IMR-90 (cell line): ENCODE measurements at regions not wholly inside any gene's neighbourhood (a gene's known extent, or its start where the extent isn't known, plus 50 kb on each side); places are given as distances from the start of the nearest gene placed in this dataset.

Source experiments
- ATAC-seq: fragments of 200-7000 bp; cut with Tn5 transposase; 2 replicates; pipeline ENCODE4 v1.9.1; 2020; ENCODE audit warnings: low read depth, mild to moderate bottlenecking, moderate library complexity
- BruUV-seq: library from RNA; stranded (reverse); fragments of 400-500 nt; replicated peaks from 2 replicates; lab custom pipeline; 2021; lab: Mats Ljungman, UMichigan
- CTCF ChIA-PET: fragments of 300-600 bp; formaldehyde crosslinking; extraction: SDS; loops from one replicate; lab custom pipeline; 2021; ENCODE audit warnings: antibody characterized with exemption; lab: Yijun Ruan, JAX
- POLR2A ChIA-PET: fragments of 300-600 bp; sonication (Branson Sonifier 250); formaldehyde crosslinking; loops from one replicate; lab custom pipeline; 2022; ENCODE audit warnings: antibody characterized with exemption; ENCODE audit not compliant: unreplicated experiment; lab: Charles Lee
- DNase-seq: peaks from one replicate; pipeline ENCODE4 v3.0.0; 2013
- H2AFZ ChIP-seq: replicated peaks from 2 replicates; pipeline ENCODE3; 2013; ENCODE audit warnings: low read length, mild to moderate bottlenecking; ENCODE audit not compliant: poor library complexity
- H2AK5ac ChIP-seq: 2 replicates; pipeline ENCODE4 v1.6.1; 2013; ENCODE audit warnings: low read depth, low read length, inconsistent platforms
- H2AK9ac ChIP-seq: replicated peaks from 2 replicates; pipeline ENCODE3; 2013; ENCODE audit warnings: mild to moderate bottlenecking, low read depth, low read length, moderate library complexity; ENCODE audit not compliant: poor library complexity
- H2BK120ac ChIP-seq: 2 replicates; pipeline ENCODE4 v1.6.1; 2013; ENCODE audit warnings: low read depth, low read length, inconsistent platforms
- H2BK15ac ChIP-seq: 3 replicates; pipeline ENCODE4 v1.6.1; 2013; ENCODE audit warnings: low read depth, low read length, inconsistent platforms
- H2BK20ac ChIP-seq: 2 replicates; pipeline ENCODE4 v1.6.1; 2013; ENCODE audit warnings: low read depth, mild to moderate bottlenecking, inconsistent platforms, low read length, moderate library complexity
- H2BK5ac ChIP-seq: 2 replicates; pipeline ENCODE4 v1.6.1; 2013; ENCODE audit warnings: mild to moderate bottlenecking, low read depth, low read length, inconsistent platforms; ENCODE audit not compliant: poor library complexity, severe bottlenecking
- H3K14ac ChIP-seq: replicated peaks from 2 replicates; pipeline ENCODE4 v1.6.1; 2013; ENCODE audit warnings: low read depth, low read length, inconsistent platforms
- H3K18ac ChIP-seq: 2 replicates; pipeline ENCODE4 v1.6.1; 2013; ENCODE audit warnings: low read depth, low read length, control low read depth
- H3K23ac ChIP-seq: 2 replicates; pipeline ENCODE4 v1.6.1; 2013; ENCODE audit warnings: low read depth, low read length, inconsistent platforms
- H3K27ac ChIP-seq: 2 replicates; pipeline ENCODE4 v1.5.1; 2013; ENCODE audit warnings: mild to moderate bottlenecking, control low read depth, low read length; ENCODE audit not compliant: insufficient read depth
- H3K27me3 ChIP-seq: 2 replicates; pipeline ENCODE4 v1.6.1; 2013; ENCODE audit warnings: low read length; ENCODE audit not compliant: control insufficient read depth, insufficient read depth
- H3K36me3 ChIP-seq: 2 replicates; pipeline ENCODE4 v1.6.1; 2013; ENCODE audit warnings: low read length, mixed read lengths; ENCODE audit not compliant: control insufficient read depth, insufficient read depth
- H3K4ac ChIP-seq: 2 replicates; pipeline ENCODE4 v1.6.1; 2013; ENCODE audit warnings: low read depth, low read length, inconsistent platforms
- H3K4me1 ChIP-seq: 2 replicates; pipeline ENCODE4 v1.6.1; 2013; ENCODE audit warnings: low read length, mixed read lengths; ENCODE audit not compliant: control insufficient read depth, insufficient read depth
- H3K4me2 ChIP-seq: 2 replicates; pipeline ENCODE4 v1.6.1; 2013; ENCODE audit warnings: low read depth, mild to moderate bottlenecking, control low read depth, low read length, moderate library complexity
- H3K4me3 ChIP-seq: 2 replicates; pipeline ENCODE4 v1.5.1; 2013; ENCODE audit warnings: low read depth, mild to moderate bottlenecking, control low read depth, low read length, moderate library complexity; ENCODE audit not compliant: insufficient read depth
- H3K56ac ChIP-seq: 2 replicates; pipeline ENCODE4 v1.6.1; 2013; ENCODE audit warnings: low read length, inconsistent platforms; ENCODE audit not compliant: insufficient read depth; ENCODE audit errors: extremely low read depth
- H3K79me1 ChIP-seq, 2 experiments: 2 replicates each; pipeline ENCODE4 v1.6.1; 2013; ENCODE audit warnings: low read length in 2 of 2, inconsistent platforms in 1 of 2, low read depth in 1 of 2
- H3K9ac ChIP-seq: 2 replicates; pipeline ENCODE4 v1.6.1; 2013; ENCODE audit warnings: low read depth, low read length, control low read depth
- H3K9me1 ChIP-seq: 2 replicates; pipeline ENCODE4 v1.6.1; 2013; ENCODE audit warnings: low read length, inconsistent platforms; ENCODE audit not compliant: insufficient read depth
- H3K9me3 ChIP-seq: 2 replicates; pipeline ENCODE4 v1.6.1; 2013; ENCODE audit warnings: low read length; ENCODE audit not compliant: control insufficient read depth, insufficient read depth
- H4K20me1 ChIP-seq: 2 replicates; pipeline ENCODE4 v1.6.1; 2013; ENCODE audit warnings: low read length, inconsistent platforms; ENCODE audit not compliant: insufficient read depth
- H4K5ac ChIP-seq: 2 replicates; pipeline ENCODE4 v1.6.1; 2013; ENCODE audit warnings: mild to moderate bottlenecking, low read depth, low read length, control low read depth
- H4K8ac ChIP-seq, 2 experiments: 2 replicates each; pipeline ENCODE4 v1.6.1; 2013; ENCODE audit warnings: low read depth in 2 of 2, low read length in 2 of 2, control low read depth in 1 of 2, inconsistent platforms in 1 of 2
- H4K91ac ChIP-seq: 2 replicates; pipeline ENCODE4 v1.6.1; 2013; ENCODE audit warnings: low read depth, low read length, inconsistent platforms; ENCODE audit not compliant: insufficient read depth
- BHLHE40 ChIP-seq: fragments of 150-350 bp; IDR thresholded peaks from 2 replicates; pipeline ENCODE4 v1.6.1; 2016; ENCODE audit warnings: mild to moderate bottlenecking, low read depth, low read length
- CEBPB ChIP-seq: IDR thresholded peaks from 2 replicates; pipeline ENCODE4 v1.6.1; 2012; ENCODE audit warnings: low read depth, low read length, improper control_type of control experiment
- CHD1 ChIP-seq: IDR thresholded peaks from 2 replicates; pipeline ENCODE4 v1.6.1; 2012; ENCODE audit warnings: low read depth, low read length, improper control_type of control experiment
- FOS ChIP-seq: fragments of 150-350 bp; IDR thresholded peaks from 2 replicates; pipeline ENCODE4 v1.6.1; 2016; ENCODE audit warnings: low read depth, low read length
- MAZ ChIP-seq: IDR thresholded peaks from 2 replicates; pipeline ENCODE4 v1.6.1; 2012; ENCODE audit warnings: low read depth, mild to moderate bottlenecking, low read length, improper control_type of control experiment, moderate library complexity, borderline replicate concordance
- MXI1 ChIP-seq: IDR thresholded peaks from 2 replicates; pipeline ENCODE4 v1.6.1; 2012; ENCODE audit warnings: low read depth, mild to moderate bottlenecking, low read length, moderate library complexity, borderline replicate concordance
- RCOR1 ChIP-seq: IDR thresholded peaks from 2 replicates; pipeline ENCODE4 v1.6.1; 2012; ENCODE audit warnings: mild to moderate bottlenecking, low read length, improper control_type of control experiment; ENCODE audit not compliant: insufficient replicate concordance
- SMC3 ChIP-seq: fragments of 150-350 bp; IDR thresholded peaks from 2 replicates; pipeline ENCODE4 v1.6.1; 2016; ENCODE audit warnings: low read depth, mild to moderate bottlenecking, antibody characterized with exemption, low read length, moderate library complexity
- WGBS, 2 experiments: methylation state at CpG; one replicate each; pipeline versions ENCODE4 v1.1.5 to v1.1.7; 2013; ENCODE audit warnings: missing lambda C conversion rate in 2 of 2; ENCODE audit not compliant: insufficient read length in 1 of 2; ENCODE audit errors: extremely low coverage in 2 of 2; 5-methylcytosine and 5-hydroxymethylcytosine counted together
- dilution Hi-C: fragments of 300-500 bp; cut with HindIII; formaldehyde crosslinking; loops from one replicate; pipeline ENCODE4 v1.14.3; 2018; ENCODE audit warnings: low sequenced_read_pairs; ENCODE audit not compliant: unreplicated experiment
- in situ Hi-C: fragments of 300-500 bp; cut with MboI; formaldehyde crosslinking; loops from 3 replicates; pipeline ENCODE4 v1.14.3; 2019; ENCODE audit warnings: low sequenced_read_pairs, inconsistent platforms, mixed read lengths
- intact Hi-C: fragments of 100-400 bp; cut with micrococcal nuclease; formaldehyde crosslinking; loops from 2 replicates; pipeline ENCODE4 v1.10.0; 2022
- TF ChIP-seq, protein P1 (sequence below): fragments of 150-350 bp; IDR thresholded peaks from 2 replicates; pipeline ENCODE4 v1.6.1; 2017; ENCODE audit warnings: mild to moderate bottlenecking, antibody characterized with exemption, low read length, low read depth

DNA sequence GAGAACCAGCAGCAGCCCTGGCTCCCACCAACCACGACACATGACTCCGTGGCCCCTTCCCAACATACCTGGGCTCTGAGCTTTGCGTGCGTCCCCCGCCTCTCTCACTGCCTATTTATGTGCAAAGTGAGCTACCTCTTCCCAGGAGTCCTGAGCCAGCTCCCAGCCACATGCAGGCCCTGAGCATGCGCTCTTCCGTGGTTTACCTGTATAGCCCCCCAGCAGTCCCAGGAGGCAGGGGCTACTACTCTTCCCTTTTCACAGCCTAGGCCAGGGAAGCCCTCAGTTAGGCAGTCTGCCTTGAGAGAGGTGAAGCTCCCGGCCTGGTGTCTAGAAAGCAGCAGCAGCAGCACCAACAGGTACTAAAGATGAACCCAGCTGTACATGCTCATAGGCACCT is 114.8 kb upstream of the CDYL start:
- no peak overlapping the region for H3K18ac ChIP-seq
- no TSS peak for BruUV-seq
- H4K20me1 ChIP-seq = no peaks in the 10 kb centered on the region
- no peak overlapping the region for H3K9ac ChIP-seq
- peak overlapping the region; percentile 20; the same call in 1 of the 2 replicates for H2BK20ac ChIP-seq
- H2AK5ac ChIP-seq = peak overlapping the region; percentile 25; the same call in 1 of the 2 replicates
- in situ Hi-C loops (no loop called here), intact Hi-C loops (no loop called here), dilution Hi-C loops (no loop called here)
- H3K4me3 ChIP-seq = no peak overlapping the region
- peaks cover 5% of the 10 kb centered on the region for H3K4me1 ChIP-seq
- ATAC-seq = no peak
- H2BK120ac ChIP-seq = no peak overlapping the region
- H2AK9ac ChIP-seq = peak overlapping the region; percentile 19
- H3K4me2 ChIP-seq = no peak overlapping the region
- no peak overlapping the region for H3K27ac ChIP-seq
- no peaks in the 10 kb centered on the region for H3K36me3 ChIP-seq
- H2BK5ac ChIP-seq = no peak overlapping the region
- H3K9me1 ChIP-seq = peaks cover 13% of the 10 kb centered on the region
- H3K23ac ChIP-seq = 0 out of 2 replicates have a peak overlapping the region, but pooled peaks have one; percentile 5
- TF ChIP-seq RCOR1 (no peak), SMC3 (no peak), MXI1 (no peak), MAZ (no peak), CEBPB (no peak), CHD1 (no peak), BHLHE40 (no peak), FOS (no peak)
- TF ChIP-seq, protein P1, sequence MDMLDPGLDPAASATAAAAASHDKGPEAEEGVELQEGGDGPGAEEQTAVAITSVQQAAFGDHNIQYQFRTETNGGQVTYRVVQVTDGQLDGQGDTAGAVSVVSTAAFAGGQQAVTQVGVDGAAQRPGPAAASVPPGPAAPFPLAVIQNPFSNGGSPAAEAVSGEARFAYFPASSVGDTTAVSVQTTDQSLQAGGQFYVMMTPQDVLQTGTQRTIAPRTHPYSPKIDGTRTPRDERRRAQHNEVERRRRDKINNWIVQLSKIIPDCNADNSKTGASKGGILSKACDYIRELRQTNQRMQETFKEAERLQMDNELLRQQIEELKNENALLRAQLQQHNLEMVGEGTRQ = no peak
- H2AFZ ChIP-seq = peak overlapping the region; percentile 5
- no peak for DNase-seq
- CTCF ChIA-PET = interaction anchor here (1.4 kb wide), 1 partner anchor 150 kb away, joined by 3 read pairs; no protein-coding TSS in a partner anchor
- no peak overlapping the region for H3K4ac ChIP-seq
- H3K56ac ChIP-seq = no peak overlapping the region
- H4K8ac ChIP-seq = no peak overlapping the region
- H3K9me3 ChIP-seq = no peaks in the 10 kb centered on the region
- H3K14ac ChIP-seq = no peak overlapping the region
- no peaks in the 10 kb centered on the region for H3K79me1 ChIP-seq
- POLR2A ChIA-PET = no interaction called here
- H4K91ac ChIP-seq = no peak overlapping the region
- WGBS, 2 experiments = 100% methylated on average over 3 of the region's 8 CpGs; no CpG with 5 or more reads in 1 of the 2 experiments
- H4K5ac ChIP-seq = no peak overlapping the region
- H3K27me3 ChIP-seq = no peaks in the 10 kb centered on the region
- no peak overlapping the region; the same call in 2 of the 3 replicates for H2BK15ac ChIP-seq
